Bronchial epithelial cell (primary cell): ENCODE measurements at regions not wholly inside any gene's neighbourhood (a gene's known extent, or its start where the extent isn't known, plus 50 kb on each side); places are given as distances from the start of the nearest gene placed in this dataset.

Experiments
- DNase-seq: peaks from one replicate; pipeline ENCODE4 v3.0.0-alpha.2; 2010; ENCODE audit warnings: low read depth
- FAIRE-seq: peaks from 2 replicates; lab custom pipeline; 2011; peaks lifted over from hg19 to GRCh38; lab: Jason Lieb, UNC
- H3K27me3 ChIP-seq: 2 replicates; pipeline ENCODE4 v1.5.1; 2011; ENCODE audit warnings: low read length; ENCODE audit not compliant: control insufficient read depth, insufficient read depth
- H3K36me3 ChIP-seq: 2 replicates; pipeline ENCODE4 v1.5.1; 2011; ENCODE audit warnings: low read length; ENCODE audit not compliant: control insufficient read depth, insufficient read depth
- H3K4me3 ChIP-seq: 2 replicates; pipeline ENCODE4 v1.5.1; 2011; ENCODE audit warnings: mild to moderate bottlenecking, low read depth, low read length, control low read depth
- CTCF ChIP-seq: IDR thresholded peaks from 2 replicates; pipeline ENCODE4 v1.5.1; 2011; ENCODE audit warnings: mild to moderate bottlenecking, moderate library complexity, low read length, control low read depth, inconsistent platforms; ENCODE audit not compliant: insufficient read depth, severe bottlenecking

GRCh38 chr11:92790366-92790765 is 179.1 kb upstream of the MTNR1B start:
- FAIRE-seq (no peak), DNase-seq (no peak)
- no peaks in the 10 kb centered on the region for H3K36me3 ChIP-seq
- H3K4me3 ChIP-seq: no peak overlapping the region
- no peaks in the 10 kb centered on the region for H3K27me3 ChIP-seq
- no peak for TF ChIP-seq CTCF

GRCh38 chr11:92790926-92791616 is 178.4 kb upstream of the MTNR1B start:
- H3K4me3 ChIP-seq: no peak overlapping the region
- no peak for TF ChIP-seq CTCF
- no peaks in the 10 kb centered on the region for H3K36me3 ChIP-seq
- DNase-seq: no peak
- no peaks in the 10 kb centered on the region for H3K27me3 ChIP-seq
- no peak for FAIRE-seq

- DNase-seq: no peak
- Histone ChIP-seq H3K27me3 (no peaks in the 10 kb centered on the region), H3K36me3 (no peaks in the 10 kb centered on the region), H3K4me3 (no peak overlapping the region)
- FAIRE-seq: no peak
- TF ChIP-seq CTCF: no peak
Measured at GRCh38 chr11:92791886-92792285, 177.6 kb upstream of the MTNR1B start.

- FAIRE-seq: no peak
Measured at GRCh38 chr11:92793189-92793588, 176.3 kb upstream of the MTNR1B start.

GRCh38 chr11:92794783-92795182 is 174.7 kb upstream of the MTNR1B start:
- no peak overlapping the region for H3K4me3 ChIP-seq
- TF ChIP-seq CTCF: no peak
- no peaks in the 10 kb centered on the region for H3K27me3 ChIP-seq
- DNase-seq (no peak), FAIRE-seq (no peak)
- H3K36me3 ChIP-seq: no peaks in the 10 kb centered on the region

More at GRCh38 chr11:92793189-92793588, 176.3 kb upstream of the MTNR1B start:
- no peaks in the 10 kb centered on the region for H3K36me3 ChIP-seq
- no peaks in the 10 kb centered on the region for H3K27me3 ChIP-seq
- TF ChIP-seq CTCF: no peak
- no peak overlapping the region for H3K4me3 ChIP-seq
- DNase-seq: no peak

- no peaks in the 10 kb centered on the region for H3K27me3 ChIP-seq
- TF ChIP-seq CTCF: no peak
- FAIRE-seq (no peak), DNase-seq (no peak)
- no peak overlapping the region for H3K4me3 ChIP-seq
- H3K36me3 ChIP-seq: no peaks in the 10 kb centered on the region
Measured at GRCh38 chr11:92796744-92797143, 172.7 kb upstream of the MTNR1B start.
